ENCODE measurements at regions not wholly inside any gene's neighbourhood (a gene's known extent, or its start where the extent isn't known, plus 50 kb on each side); places are given as distances from the start of the nearest gene placed in this dataset.
A peak's percentile ranks its signal among the peaks of the same experiment; 100 is the strongest.

- TF ChIP-seq TSHZ1 (tag by site-specific recombination; IDR thresholded peaks at IDR 0.05; ENCODE audit: borderline replicate concordance) (no peak), ZNF155 (tag by site-specific recombination; IDR thresholded peaks at IDR 0.05) (no peak), ZBTB21 (tag by site-specific recombination; IDR thresholded peaks at IDR 0.05) (no peak), GLI4 (tag by site-specific recombination; IDR thresholded peaks at IDR 0.05) (no peak), ZNF10 (tag by site-specific recombination; IDR thresholded peaks at IDR 0.05) (no peak), ZNF37A (tag by site-specific recombination; IDR thresholded peaks at IDR 0.05) (no peak), ZNF157 (tag by site-specific recombination; IDR thresholded peaks at IDR 0.05) (no peak), ZNF16 (tag by site-specific recombination; IDR thresholded peaks at IDR 0.05; ENCODE audit: low read depth) (no peak), ZBTB10 (tag by site-specific recombination; IDR thresholded peaks at IDR 0.05) (no peak), ZNF658 (tag by site-specific recombination; IDR thresholded peaks at IDR 0.05) (no peak), ZNF18 (tag by site-specific recombination; IDR thresholded peaks at IDR 0.05) (no peak), ZSCAN16 (tag by site-specific recombination; IDR thresholded peaks at IDR 0.05) (no peak), ZNF133 (tag by site-specific recombination; IDR thresholded peaks at IDR 0.05) (no peak)
- Histone ChIP-seq H3K4me3 (ENCODE audit: low read depth, low read length) (no peak overlapping the region), H3K36me3 (ENCODE audit: control insufficient read depth in 2 of 2, insufficient read depth in 1 of 2, low read length in 2 of 2) (peaks cover 0 to 33% of the 10 kb centered on the region in 2 experiments; a peak in 1 of 3 replicates), H3K9me3 (ENCODE audit: control insufficient read depth, insufficient read depth, low read depth, low read length) (no peaks in the 10 kb centered on the region), H3K4me1 (ENCODE audit: control insufficient read depth, insufficient read depth, low read length) (no peaks in the 10 kb centered on the region), H3K27ac (ENCODE audit: extremely low read depth, low read depth, low read length) (no peak overlapping the region)
- ChIA-PET POLR2A (no interaction called here), CTCF (interaction anchor here (0.6 to 1.1 kb wide), 2 partner anchors 57 to 610 kb away, joined by 3 to 4 read pairs; no protein-coding TSS in a partner anchor)
Observed at GRCh38 chr17:77403854-77404253, 263.1 kb downstream of the SEC14L1 start.

GRCh38 chr17:77404812-77405581, 264.2 kb downstream of the SEC14L1 start:
- Histone ChIP-seq H3K4me3 (ENCODE audit: low read depth, low read length) (no peak overlapping the region), H3K27ac (ENCODE audit: extremely low read depth, low read depth, low read length) (no peak overlapping the region), H3K9me3 (ENCODE audit: control insufficient read depth, insufficient read depth, low read depth, low read length) (no peaks in the 10 kb centered on the region), H3K4me1 (ENCODE audit: control insufficient read depth, insufficient read depth, low read length) (no peaks in the 10 kb centered on the region), H3K36me3 (ENCODE audit: control insufficient read depth in 2 of 2, insufficient read depth in 1 of 2, low read length in 2 of 2) (peaks cover 0 to 39% of the 10 kb centered on the region in 2 experiments; a peak in 1 of 3 replicates)
- ChIA-PET POLR2A (no interaction called here), CTCF (interaction anchor here (1.0 kb wide), 1 partner anchor 16 kb away, joined by 3 read pairs; no protein-coding TSS in a partner anchor)
- TF ChIP-seq ZNF510 (tag by site-specific recombination; IDR thresholded peaks at IDR 0.05; ENCODE audit: insufficient replicate concordance) (no peak), ZNF416 (tag by site-specific recombination; IDR thresholded peaks at IDR 0.05) (no peak), EGR2 (tag by site-specific recombination; IDR thresholded peaks at IDR 0.05; ENCODE audit: low read depth) (peak; percentile 56), PRDM10 (tag by site-specific recombination; IDR thresholded peaks at IDR 0.05) (no peak), ZNF48 (tag by site-specific recombination; IDR thresholded peaks at IDR 0.05) (no peak), ZNF621 (tag by site-specific recombination; IDR thresholded peaks at IDR 0.05) (no peak), KLF9 (tag by site-specific recombination; IDR thresholded peaks at IDR 0.05; ENCODE audit: low read depth) (no peak), ZNF223 (tag by site-specific recombination; IDR thresholded peaks at IDR 0.05) (no peak), ZNF302 (tag by site-specific recombination; IDR thresholded peaks at IDR 0.05; ENCODE audit: low read depth) (no peak), ZEB2 (tag by site-specific recombination; IDR thresholded peaks at IDR 0.05) (no peak), ZNF114 (tag by site-specific recombination; IDR thresholded peaks at IDR 0.05) (no peak), ZBTB17 (tag by site-specific recombination; IDR thresholded peaks at IDR 0.05) (no peak)
